AG20443 (cell line): ENCODE measurements at regions not wholly inside any gene's neighbourhood (a gene's known extent, or its start where the extent isn't known, plus 50 kb on each side); places are given as distances from the start of the nearest gene placed in this dataset.

ENCODE experiments used
- DNase-seq: peaks from one replicate; pipeline ENCODE4 v3.0.0; 2012; ENCODE audit warnings: low spot score, mixed read lengths

GRCh38 chr6:14610141-14610540 is 492.6 kb downstream of the CD83 start:
- no peak for DNase-seq

GRCh38 chr6:14612016-14612980 is 494.7 kb downstream of the CD83 start:
- peak; percentile 20 for DNase-seq

GRCh38 chr6:14614631-14615030 is 497.1 kb downstream of the CD83 start:
- DNase-seq, result no peak

- no peak for DNase-seq
Measured at GRCh38 chr6:14616656-14617055, 499.1 kb downstream of the CD83 start.

- DNase-seq, result no peak
Measured at GRCh38 chr6:14618759-14619418, 501.3 kb downstream of the CD83 start.

- no peak for DNase-seq
Measured at GRCh38 chr6:14619419-14619781, 501.8 kb downstream of the CD83 start.

- DNase-seq, result no peak
Measured at GRCh38 chr6:14620522-14620921, 502.9 kb downstream of the CD83 start.

GRCh38 chr6:14621518-14621917 is 503.9 kb downstream of the CD83 start:
- DNase-seq, result peak; percentile 38

- DNase-seq, result no peak
Measured at GRCh38 chr6:14622085-14622484, 504.5 kb downstream of the CD83 start.

- no peak for DNase-seq
Measured at GRCh38 chr6:14622909-14623505, 505.4 kb downstream of the CD83 start.

- DNase-seq, result no peak
Measured at GRCh38 chr6:14625173-14625895, 507.8 kb downstream of the CD83 start.

- DNase-seq, result no peak
Measured at GRCh38 chr6:14626556-14626955, 509.0 kb downstream of the CD83 start.

GRCh38 chr6:14630016-14630415 is 512.4 kb downstream of the CD83 start:
- no peak for DNase-seq

GRCh38 chr6:14633479-14633878 is 515.9 kb downstream of the CD83 start:
- no peak for DNase-seq

GRCh38 chr6:14634072-14634471 is 516.5 kb downstream of the CD83 start:
- no peak for DNase-seq

- no peak for DNase-seq
Measured at GRCh38 chr6:14635195-14635594, 517.6 kb downstream of the CD83 start.

- no peak for DNase-seq
Measured at GRCh38 chr6:14635934-14636591, 518.5 kb downstream of the CD83 start.

- no peak for DNase-seq
Measured at GRCh38 chr6:14638435-14638905, 520.9 kb downstream of the CD83 start.

- DNase-seq, result peak; percentile 68
Measured at GRCh38 chr6:14638906-14639761, 521.6 kb downstream of the CD83 start.

GRCh38 chr6:14639983-14640599 is 522.5 kb downstream of the CD83 start:
- DNase-seq, result no peak
